Rectal smooth muscle tissue (tissue), 1 donor: ENCODE measurements at regions not wholly inside any gene's neighbourhood (a gene's known extent, or its start where the extent isn't known, plus 50 kb on each side); places are given as distances from the start of the nearest gene placed in this dataset.

Source experiments
- H3K27ac ChIP-seq: one replicate; pipeline ENCODE4 v1.7.0; 2013; ENCODE audit warnings: low read depth, low read length, inconsistent platforms
- H3K27me3 ChIP-seq: one replicate; pipeline ENCODE4 v1.7.0; 2013; ENCODE audit warnings: low read length; ENCODE audit not compliant: control insufficient read depth, insufficient read depth
- H3K36me3 ChIP-seq: one replicate; pipeline ENCODE4 v1.7.0; 2013; ENCODE audit warnings: low read length; ENCODE audit not compliant: control insufficient read depth, insufficient read depth
- H3K4me1 ChIP-seq: one replicate; pipeline ENCODE4 v1.7.0; 2013; ENCODE audit warnings: low read length; ENCODE audit not compliant: control insufficient read depth, insufficient read depth
- H3K4me3 ChIP-seq: one replicate; pipeline ENCODE4 v1.7.0; 2013; ENCODE audit warnings: low read length
- H3K9ac ChIP-seq: one replicate; pipeline ENCODE4 v1.7.0; 2013; ENCODE audit warnings: low read length

- Histone ChIP-seq H3K36me3 (no peaks in the 10 kb centered on the region), H3K9ac (no peak overlapping the region)
Observed at GRCh38 chr1:90154711-90155110, 159.8 kb downstream of the ZNF326 start.

DNA sequence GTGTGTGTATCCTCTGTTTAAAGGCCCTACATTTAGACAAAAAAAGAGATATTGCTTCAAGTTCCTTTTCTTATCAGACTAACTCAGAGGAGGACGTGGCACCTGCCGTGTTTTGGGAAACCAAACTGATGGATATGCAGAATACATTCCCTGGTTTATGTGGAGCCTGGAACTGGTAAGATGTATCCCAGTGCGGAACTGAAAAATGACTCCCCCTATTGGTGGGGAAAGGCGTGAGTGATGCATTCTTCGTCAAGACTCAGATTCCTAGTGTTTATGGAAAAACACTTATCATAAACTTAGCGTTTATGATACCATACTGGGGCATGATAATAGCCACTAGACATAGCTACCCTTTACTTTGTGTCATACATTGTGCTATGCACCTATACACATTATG lies 154.2 kb downstream of the ZNF326 start:
- no peak overlapping the region for H3K9ac ChIP-seq
- H3K36me3 ChIP-seq: no peaks in the 10 kb centered on the region
- no peaks in the 10 kb centered on the region for H3K4me1 ChIP-seq
- H3K4me3 ChIP-seq: no peak overlapping the region
- H3K27me3 ChIP-seq: no peaks in the 10 kb centered on the region
- no peak overlapping the region for H3K27ac ChIP-seq

More at GRCh38 chr1:90154711-90155110, 159.8 kb downstream of the ZNF326 start:
- no peak overlapping the region for H3K27ac ChIP-seq
- H3K4me3 ChIP-seq: no peak overlapping the region
- no peaks in the 10 kb centered on the region for H3K27me3 ChIP-seq
- no peaks in the 10 kb centered on the region for H3K4me1 ChIP-seq

GRCh38 chr1:90147093-90147492 lies 152.2 kb downstream of the ZNF326 start:
- Histone ChIP-seq H3K36me3 (no peaks in the 10 kb centered on the region), H3K27ac (no peak overlapping the region), H3K9ac (no peak overlapping the region), H3K27me3 (no peaks in the 10 kb centered on the region), H3K4me3 (no peak overlapping the region), H3K4me1 (no peaks in the 10 kb centered on the region)

DNA sequence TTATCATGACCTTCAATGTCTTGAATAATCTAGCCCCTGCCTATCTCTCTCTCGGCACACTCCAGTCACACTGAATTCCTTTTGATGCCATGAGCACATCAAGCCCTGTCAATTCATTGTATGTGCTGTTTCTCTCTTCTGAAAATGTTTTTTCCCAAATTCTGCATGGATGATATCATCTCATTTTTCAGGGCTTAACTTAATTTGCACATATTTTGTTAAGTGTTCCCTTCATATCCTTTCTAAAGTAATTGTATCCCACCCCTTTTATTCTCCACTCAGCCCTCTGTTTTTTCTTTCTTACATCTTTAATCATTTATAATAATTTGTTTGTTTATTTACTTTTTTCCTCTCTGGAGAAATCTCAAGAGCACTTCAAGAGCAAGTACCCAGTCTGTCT lies 149.9 kb downstream of the ZNF326 start:
- no peaks in the 10 kb centered on the region for H3K4me1 ChIP-seq
- H3K9ac ChIP-seq: no peak overlapping the region
- H3K4me3 ChIP-seq: no peak overlapping the region
- no peaks in the 10 kb centered on the region for H3K27me3 ChIP-seq
- H3K36me3 ChIP-seq: no peaks in the 10 kb centered on the region
- H3K27ac ChIP-seq: no peak overlapping the region

DNA sequence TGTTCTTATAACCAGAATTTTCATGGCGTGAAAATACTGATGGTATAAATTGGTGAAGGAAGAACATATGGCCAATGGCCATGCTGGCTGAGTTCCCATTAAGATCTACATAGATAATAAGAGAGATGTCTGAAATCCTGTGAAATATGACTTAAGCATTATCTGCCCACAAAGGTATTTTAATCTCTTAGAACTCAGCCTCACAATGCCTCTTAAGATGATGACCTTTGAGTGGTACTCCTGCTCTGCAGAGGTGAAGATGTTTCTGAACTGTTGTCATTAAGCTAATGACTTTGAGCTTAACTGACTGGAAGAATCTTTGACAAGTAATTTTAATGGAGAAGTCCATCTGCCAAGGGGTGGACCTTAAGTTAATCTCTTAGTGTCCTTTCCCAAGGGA lies 148.7 kb downstream of the ZNF326 start:
- H3K9ac ChIP-seq: no peak overlapping the region
- no peaks in the 10 kb centered on the region for H3K4me1 ChIP-seq
- no peak overlapping the region for H3K4me3 ChIP-seq
- H3K36me3 ChIP-seq: no peaks in the 10 kb centered on the region
- H3K27me3 ChIP-seq: no peaks in the 10 kb centered on the region
- H3K27ac ChIP-seq: no peak overlapping the region

GRCh38 chr1:90142697-90143096 lies 147.8 kb downstream of the ZNF326 start:
- Histone ChIP-seq H3K27me3 (no peaks in the 10 kb centered on the region), H3K4me3 (no peak overlapping the region), H3K9ac (no peak overlapping the region), H3K4me1 (no peaks in the 10 kb centered on the region), H3K27ac (no peak overlapping the region), H3K36me3 (no peaks in the 10 kb centered on the region)

- H3K27ac ChIP-seq: no peak overlapping the region
- no peak overlapping the region for H3K9ac ChIP-seq
- H3K4me1 ChIP-seq: no peaks in the 10 kb centered on the region
- no peak overlapping the region for H3K4me3 ChIP-seq
- H3K36me3 ChIP-seq: no peaks in the 10 kb centered on the region
- H3K27me3 ChIP-seq: no peaks in the 10 kb centered on the region
Observed at GRCh38 chr1:90139837-90140236, 144.9 kb downstream of the ZNF326 start.

GRCh38 chr1:90135286-90135685 lies 140.4 kb downstream of the ZNF326 start:
- no peaks in the 10 kb centered on the region for H3K27me3 ChIP-seq
- H3K4me1 ChIP-seq: no peaks in the 10 kb centered on the region
- H3K4me3 ChIP-seq: no peak overlapping the region
- H3K9ac ChIP-seq: no peak overlapping the region
- no peaks in the 10 kb centered on the region for H3K36me3 ChIP-seq
- H3K27ac ChIP-seq: no peak overlapping the region

DNA sequence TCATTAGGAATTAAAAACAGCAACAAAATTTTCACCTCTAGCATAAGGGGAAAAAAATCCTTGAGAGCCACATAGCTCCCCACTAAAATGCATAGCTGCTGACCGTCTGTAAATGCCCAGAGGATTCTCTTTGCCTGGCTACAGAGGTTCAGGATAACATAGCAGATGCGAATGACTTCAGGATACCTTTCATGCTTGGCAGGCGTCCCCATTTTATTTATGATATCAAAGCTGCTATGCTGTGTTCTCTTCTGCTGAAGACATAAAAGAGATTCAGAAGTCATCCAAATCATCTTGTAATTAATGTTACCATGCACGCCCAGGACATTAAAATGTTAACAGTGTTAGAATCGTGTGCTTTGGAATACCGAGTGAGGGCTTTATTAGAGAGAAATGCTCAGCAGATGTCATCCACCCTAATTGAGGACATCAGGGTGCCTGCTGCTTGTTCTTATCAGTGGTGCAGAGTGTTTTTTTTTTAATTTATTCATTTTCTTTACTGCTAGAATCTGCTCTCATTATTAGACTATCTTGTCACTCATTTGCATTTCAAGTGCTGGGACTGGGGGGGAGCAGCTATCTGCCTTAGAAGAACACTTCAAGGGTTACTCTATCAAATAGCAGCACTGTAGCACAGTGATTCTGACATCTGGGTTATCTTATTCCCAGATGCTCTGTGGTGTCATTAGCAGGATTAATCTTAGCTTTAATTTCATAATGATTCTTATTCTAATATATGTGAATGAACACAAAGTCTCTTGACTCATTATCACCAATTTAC lies 139.5 kb downstream of the ZNF326 start:
- H3K9ac ChIP-seq: no peak overlapping the region
- no peak overlapping the region for H3K4me3 ChIP-seq
- H3K36me3 ChIP-seq: no peaks in the 10 kb centered on the region
- H3K4me1 ChIP-seq: no peaks in the 10 kb centered on the region
- no peaks in the 10 kb centered on the region for H3K27me3 ChIP-seq
- no peak overlapping the region for H3K27ac ChIP-seq

- Histone ChIP-seq H3K36me3 (no peaks in the 10 kb centered on the region), H3K27me3 (no peaks in the 10 kb centered on the region), H3K4me1 (no peaks in the 10 kb centered on the region), H3K4me3 (no peak overlapping the region), H3K27ac (no peak overlapping the region), H3K9ac (no peak overlapping the region)
Observed at GRCh38 chr1:90133133-90133532, 138.2 kb downstream of the ZNF326 start.

DNA sequence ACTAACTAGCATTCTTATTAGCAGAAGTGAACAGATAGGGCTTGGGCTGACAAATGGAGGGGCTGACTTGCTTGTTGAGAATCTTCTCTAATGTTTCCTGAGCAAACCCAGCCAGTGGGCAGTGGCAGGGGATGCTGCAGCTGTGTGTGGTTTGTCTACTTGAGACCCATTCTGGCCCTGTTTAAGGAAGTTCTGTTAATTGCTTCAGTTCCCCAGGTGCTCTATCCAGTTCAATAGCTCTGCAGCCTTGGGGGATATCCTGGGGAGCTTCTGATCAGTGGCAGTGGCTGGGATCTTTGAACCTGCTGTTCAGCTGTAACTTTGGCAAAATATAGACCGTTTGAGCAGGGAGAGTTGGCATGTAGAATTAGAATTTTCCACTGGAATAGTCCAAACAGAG lies 137.4 kb downstream of the ZNF326 start:
- Histone ChIP-seq H3K36me3 (no peaks in the 10 kb centered on the region), H3K27ac (no peak overlapping the region), H3K9ac (no peak overlapping the region)

DNA sequence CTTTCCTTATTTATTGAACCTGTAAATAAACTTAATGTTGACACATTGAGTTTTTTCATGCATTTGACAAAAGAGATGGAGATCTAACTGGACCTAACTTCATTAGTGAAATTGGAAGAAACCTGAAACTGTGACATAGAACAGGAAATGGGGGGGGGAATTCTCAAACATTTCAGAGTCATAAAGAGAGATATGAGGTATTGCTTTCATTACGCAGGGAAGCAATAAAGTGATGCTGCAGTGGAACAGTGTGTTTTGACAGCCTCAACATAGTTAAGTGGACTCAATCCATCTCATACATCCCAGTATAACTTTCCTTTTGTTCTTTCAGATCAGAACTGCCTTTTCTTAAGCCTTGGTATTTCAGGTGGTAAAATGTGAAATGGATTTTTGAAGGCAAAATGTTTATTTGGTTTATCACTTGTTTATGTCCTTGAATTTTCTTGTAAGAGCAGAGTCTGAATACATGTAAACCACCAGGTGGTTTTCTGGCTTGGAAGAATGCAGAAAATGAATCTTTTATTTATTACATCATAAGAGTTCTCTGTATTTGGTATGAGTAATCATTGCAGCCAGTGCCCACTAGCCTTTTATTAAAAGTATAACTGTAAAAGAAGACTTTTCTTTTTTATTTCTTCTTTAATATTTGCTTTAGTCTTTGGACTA lies 132.5 kb downstream of the ZNF326 start:
- H3K4me1 ChIP-seq: no peaks in the 10 kb centered on the region
- H3K27me3 ChIP-seq: no peaks in the 10 kb centered on the region
- H3K9ac ChIP-seq: no peak overlapping the region
- H3K36me3 ChIP-seq: no peaks in the 10 kb centered on the region
- H3K4me3 ChIP-seq: no peak overlapping the region
- no peak overlapping the region for H3K27ac ChIP-seq

More for the DNA sequence above, 137.4 kb downstream of the ZNF326 start:
- H3K4me3 ChIP-seq: no peak overlapping the region
- H3K27me3 ChIP-seq: no peaks in the 10 kb centered on the region
- no peaks in the 10 kb centered on the region for H3K4me1 ChIP-seq

DNA sequence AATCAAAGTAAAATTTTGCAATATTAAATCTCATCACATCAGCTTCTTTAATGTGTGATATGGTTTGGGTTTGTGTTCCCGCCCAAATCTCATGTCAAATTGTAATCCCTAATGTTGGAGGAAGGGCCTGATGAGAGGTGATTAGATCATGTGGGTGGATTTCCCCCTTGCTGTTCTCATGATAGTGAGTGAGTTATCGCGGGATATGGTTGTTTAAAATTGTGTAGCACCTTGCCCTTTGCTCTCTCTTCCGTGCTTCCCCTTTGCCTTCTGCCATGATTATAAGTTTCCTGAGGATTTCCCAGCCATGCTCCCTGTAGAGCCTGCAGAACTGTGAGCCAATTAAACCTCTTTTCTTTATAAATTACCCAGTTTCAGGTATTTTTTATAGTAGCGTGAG lies 131.9 kb downstream of the ZNF326 start:
- Histone ChIP-seq H3K9ac (no peak overlapping the region), H3K4me3 (no peak overlapping the region), H3K4me1 (no peaks in the 10 kb centered on the region), H3K27ac (no peak overlapping the region), H3K36me3 (no peaks in the 10 kb centered on the region), H3K27me3 (no peaks in the 10 kb centered on the region)
